HG03039 (cell line): ENCODE measurements at regions not wholly inside any gene's neighbourhood (a gene's known extent, or its start where the extent isn't known, plus 50 kb on each side); places are given as distances from the start of the nearest gene placed in this dataset.

ENCODE experiments used
- ATAC-seq: cut with Tn5 transposase; IDR thresholded peaks from one replicate; pipeline ENCODE4 v1.9.1; 2021; ENCODE audit warnings: mild to moderate bottlenecking, moderate library complexity; ENCODE audit not compliant: unreplicated experiment

DNA sequence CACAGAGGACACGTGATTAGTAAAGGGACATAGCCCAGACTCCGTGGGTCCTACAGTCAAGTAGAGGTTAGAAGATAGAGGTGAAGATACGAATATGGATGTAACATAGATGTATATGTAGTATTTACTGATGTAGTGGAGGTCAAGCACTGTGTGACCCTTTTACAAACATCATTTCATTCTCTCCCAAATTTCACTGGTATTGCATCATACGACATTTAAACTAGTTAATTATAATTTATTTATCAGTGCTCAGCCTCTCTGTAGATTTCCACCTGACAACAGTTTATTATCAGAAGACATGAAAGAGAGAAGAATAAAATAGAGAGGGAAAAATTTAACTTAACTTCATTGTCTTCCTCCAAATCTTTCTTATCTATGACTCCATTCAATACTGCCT, 927.9 kb upstream of the TMEM132C start:
- no peak for ATAC-seq

DNA sequence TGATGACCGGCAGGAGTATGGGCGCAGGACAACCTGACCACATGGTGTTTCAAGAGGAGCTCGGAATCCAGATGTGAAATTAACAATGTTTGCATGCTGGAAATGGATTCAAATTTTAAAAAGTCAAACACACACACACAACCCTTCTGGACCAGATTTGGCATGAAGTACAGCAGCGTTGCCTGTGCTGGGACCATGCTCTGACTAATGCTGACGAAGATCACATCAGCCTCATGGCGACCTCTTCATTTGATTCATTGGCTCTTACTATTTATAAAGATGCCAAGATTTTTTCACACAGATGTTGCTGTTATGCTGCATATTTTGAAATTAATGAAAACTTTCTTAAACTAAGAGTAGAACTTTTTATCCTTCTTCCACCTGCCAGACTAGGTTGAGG, 926.6 kb upstream of the TMEM132C start:
- ATAC-seq = no peak

GRCh38 chr12:127342861-127343260, 924.1 kb upstream of the TMEM132C start:
- ATAC-seq = no peak

DNA sequence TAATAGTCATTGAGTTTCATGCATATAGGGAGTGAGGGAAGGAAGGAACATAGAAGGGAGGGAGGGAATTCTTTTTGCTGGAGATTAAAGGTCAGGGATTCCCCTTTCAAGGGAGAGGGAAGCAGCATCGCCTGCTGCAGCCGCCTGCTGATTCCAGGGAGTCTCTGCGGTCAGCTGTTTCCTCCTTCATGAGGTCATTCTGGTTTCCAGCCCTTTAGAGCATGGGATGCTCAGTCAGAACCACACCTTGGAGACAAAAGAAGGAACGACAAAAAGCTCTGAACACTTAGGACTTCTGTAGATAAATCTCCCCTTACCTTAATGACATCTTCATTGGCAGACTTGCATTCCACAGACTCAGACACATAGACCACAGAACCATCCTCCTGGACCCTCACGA, 923.0 kb upstream of the TMEM132C start:
- no peak for ATAC-seq

GRCh38 chr12:127351481-127352010, 915.4 kb upstream of the TMEM132C start:
- no peak for ATAC-seq

GRCh38 chr12:127355061-127355841, 911.7 kb upstream of the TMEM132C start:
- ATAC-seq = no peak

- ATAC-seq = no peak
These were observed 908.1 kb upstream of the TMEM132C start for GRCh38 chr12:127358888-127359287.

DNA sequence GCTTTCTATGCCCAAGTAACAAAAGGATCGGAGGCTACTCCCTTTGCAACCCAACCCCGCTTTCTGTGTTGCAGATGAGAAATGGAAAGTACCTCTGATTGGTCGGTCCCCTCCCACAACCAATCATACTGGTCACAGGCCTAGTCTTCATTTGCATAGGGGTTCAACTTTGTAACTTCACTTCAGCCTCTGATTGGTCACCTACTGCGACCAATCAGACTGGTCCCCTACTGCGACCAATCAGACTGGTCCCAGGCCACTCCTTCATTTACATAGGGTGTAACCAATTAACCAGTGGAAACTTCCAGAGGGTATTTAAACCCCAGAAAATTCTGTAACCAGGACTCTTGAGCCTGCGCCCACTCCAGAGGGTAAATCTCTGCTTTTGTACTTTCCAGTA, 906.4 kb upstream of the TMEM132C start:
- no peak for ATAC-seq

GRCh38 chr12:127362121-127362520, 904.8 kb upstream of the TMEM132C start:
- ATAC-seq = no peak

GRCh38 chr12:127363392-127363791, 903.6 kb upstream of the TMEM132C start:
- no peak for ATAC-seq

DNA sequence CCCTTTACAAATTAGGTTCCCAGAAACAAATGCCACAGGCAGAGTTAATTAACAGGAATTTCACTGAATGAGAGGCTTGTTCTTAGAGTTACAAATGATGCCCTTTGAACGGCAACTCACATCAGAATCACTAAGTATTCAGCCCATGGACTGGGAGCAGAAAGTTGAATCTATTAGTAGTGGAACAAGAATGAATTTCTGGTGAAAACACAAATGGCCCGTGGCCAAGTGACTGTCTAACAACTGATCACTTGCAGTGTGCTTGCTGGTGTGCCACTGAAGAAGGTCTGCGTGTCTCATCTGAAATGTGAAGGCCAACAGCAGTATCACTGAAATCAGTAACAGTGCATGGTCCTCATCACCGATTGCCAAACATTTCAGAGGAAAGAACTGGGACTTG, 893.4 kb upstream of the TMEM132C start:
- no peak for ATAC-seq

- ATAC-seq = no peak
These were observed 892.5 kb upstream of the TMEM132C start for GRCh38 chr12:127374447-127374846.

DNA sequence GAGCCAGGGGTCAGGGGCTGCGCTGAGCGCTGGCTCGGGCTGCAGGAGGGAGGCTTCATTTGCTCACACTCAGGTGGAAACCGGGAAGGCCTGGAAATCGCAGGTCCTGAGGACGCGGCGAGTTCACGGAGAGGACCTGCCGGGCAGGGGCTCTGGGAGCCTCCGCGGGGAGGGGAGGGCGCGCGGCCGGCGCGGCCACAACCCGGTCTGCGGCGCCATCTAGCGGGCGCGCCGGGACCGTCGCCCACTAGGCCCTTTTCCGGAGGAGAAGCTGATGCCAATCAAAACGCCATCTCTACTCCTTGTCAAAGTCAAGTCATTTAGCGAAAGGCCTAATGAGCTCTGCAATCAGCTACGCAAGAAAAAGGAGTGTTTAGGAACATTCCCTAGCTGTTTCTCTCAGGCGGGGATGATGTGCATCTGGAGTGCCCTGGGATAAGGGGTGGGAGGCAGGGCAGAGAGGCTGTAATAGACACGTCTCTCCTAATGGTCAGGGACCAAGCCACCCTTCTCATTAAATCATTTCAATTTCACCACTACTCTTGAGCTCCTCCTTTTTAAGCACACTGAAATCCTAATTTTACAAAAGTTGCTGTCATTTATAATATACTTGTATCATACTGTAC, 885.8 kb upstream of the TMEM132C start:
- ATAC-seq = peak; percentile 62

- no peak for ATAC-seq
These were observed 885.3 kb upstream of the TMEM132C start for GRCh38 chr12:127381681-127382080.

- no peak for ATAC-seq
These were observed 883.7 kb upstream of the TMEM132C start for GRCh38 chr12:127383281-127383680.

GRCh38 chr12:127386723-127387122, 880.2 kb upstream of the TMEM132C start:
- no peak for ATAC-seq

GRCh38 chr12:127388985-127389384, 878.0 kb upstream of the TMEM132C start:
- no peak for ATAC-seq

DNA sequence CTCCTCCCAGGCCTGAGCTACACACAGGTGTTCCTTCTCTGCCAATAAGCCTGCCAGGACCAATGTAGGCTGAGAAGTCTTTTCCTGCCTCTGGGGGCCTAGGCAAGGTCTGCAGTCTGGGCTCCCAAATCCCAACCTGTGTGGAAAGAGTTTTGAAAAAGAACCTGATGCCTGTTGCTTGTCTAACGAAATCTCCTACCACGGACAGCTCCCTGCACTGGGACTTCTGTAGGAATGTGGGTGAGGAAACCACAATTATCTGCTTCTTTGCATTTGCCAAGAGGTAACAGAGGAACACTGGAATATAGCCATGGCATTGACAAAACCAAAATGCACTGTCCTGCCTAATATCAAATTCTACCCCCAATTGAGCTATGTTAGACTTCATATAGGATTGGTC, 877.0 kb upstream of the TMEM132C start:
- no peak for ATAC-seq

DNA sequence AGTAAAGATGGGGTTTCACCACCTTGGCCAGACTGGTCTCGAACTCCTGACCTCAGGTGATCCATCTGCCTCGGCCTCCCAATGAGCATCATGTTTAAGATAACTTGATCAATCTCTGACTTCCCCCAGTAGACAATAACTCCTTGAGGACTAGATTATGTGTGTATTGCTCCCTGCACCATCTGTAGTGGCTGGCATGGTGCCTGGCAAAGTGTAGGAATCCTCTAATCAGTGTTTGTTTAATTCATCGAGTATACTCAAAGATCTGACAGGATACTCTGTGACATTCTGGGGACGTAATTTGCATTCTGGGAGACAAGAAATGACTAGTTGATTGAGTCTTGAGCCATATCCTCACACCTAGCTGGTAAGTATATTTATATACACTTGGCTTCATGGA, 873.5 kb upstream of the TMEM132C start:
- ATAC-seq = no peak

- ATAC-seq = no peak
These were observed 873.1 kb upstream of the TMEM132C start for GRCh38 chr12:127393896-127394295.

GRCh38 chr12:127396734-127397133, 870.2 kb upstream of the TMEM132C start:
- no peak for ATAC-seq

DNA sequence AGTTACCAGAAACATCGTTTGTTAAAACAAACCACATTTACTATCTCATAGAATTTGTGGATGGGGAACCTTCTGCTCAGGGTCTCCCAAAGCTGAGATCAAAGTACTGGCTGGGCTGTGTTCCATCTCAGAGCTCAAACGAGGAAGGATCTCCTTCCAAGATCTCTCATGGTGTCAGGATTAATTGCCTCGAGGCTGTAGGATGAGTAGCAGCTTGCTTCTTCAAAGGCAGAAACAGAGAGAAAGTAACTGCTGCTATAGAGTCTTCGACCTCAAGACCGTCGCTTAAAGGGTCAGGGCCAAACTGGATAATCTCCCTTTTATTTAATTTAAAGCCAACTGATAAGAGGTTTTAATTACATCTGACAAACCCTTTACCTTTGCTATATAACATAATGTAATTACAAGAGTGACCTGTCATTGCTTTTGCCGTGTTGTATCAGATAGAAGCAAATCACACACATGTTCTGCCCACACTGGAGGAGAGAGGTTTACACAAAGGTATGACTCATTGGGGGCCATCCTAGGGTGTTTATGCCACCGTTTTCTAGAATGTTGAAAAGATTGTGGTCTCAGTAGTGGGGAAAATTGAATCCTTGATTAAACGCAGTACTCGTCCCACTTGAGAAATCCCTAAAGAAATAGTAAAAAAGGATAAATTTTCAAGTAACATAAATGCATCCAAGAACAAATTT, 868.8 kb upstream of the TMEM132C start:
- no peak for ATAC-seq
